GM12892 (cell line): ENCODE measurements at regions not wholly inside any gene's neighbourhood (a gene's known extent, or its start where the extent isn't known, plus 50 kb on each side); places are given as distances from the start of the nearest gene placed in this dataset.

Experiments
- POLR2A ChIP-seq: IDR thresholded peaks from 2 replicates; pipeline ENCODE4 v1.6.1; 2011; ENCODE audit warnings: low read depth, low read length, control low read depth
- POLR2AphosphoS5 ChIP-seq: IDR thresholded peaks from 2 replicates; pipeline ENCODE4 v1.6.1; 2011; ENCODE audit warnings: low read depth, low read length, control low read depth
- TAF1 ChIP-seq: IDR thresholded peaks from 2 replicates; pipeline ENCODE4 v1.6.1; 2011; ENCODE audit warnings: low read depth, mild to moderate bottlenecking, control low read depth, low read length, borderline replicate concordance

DNA sequence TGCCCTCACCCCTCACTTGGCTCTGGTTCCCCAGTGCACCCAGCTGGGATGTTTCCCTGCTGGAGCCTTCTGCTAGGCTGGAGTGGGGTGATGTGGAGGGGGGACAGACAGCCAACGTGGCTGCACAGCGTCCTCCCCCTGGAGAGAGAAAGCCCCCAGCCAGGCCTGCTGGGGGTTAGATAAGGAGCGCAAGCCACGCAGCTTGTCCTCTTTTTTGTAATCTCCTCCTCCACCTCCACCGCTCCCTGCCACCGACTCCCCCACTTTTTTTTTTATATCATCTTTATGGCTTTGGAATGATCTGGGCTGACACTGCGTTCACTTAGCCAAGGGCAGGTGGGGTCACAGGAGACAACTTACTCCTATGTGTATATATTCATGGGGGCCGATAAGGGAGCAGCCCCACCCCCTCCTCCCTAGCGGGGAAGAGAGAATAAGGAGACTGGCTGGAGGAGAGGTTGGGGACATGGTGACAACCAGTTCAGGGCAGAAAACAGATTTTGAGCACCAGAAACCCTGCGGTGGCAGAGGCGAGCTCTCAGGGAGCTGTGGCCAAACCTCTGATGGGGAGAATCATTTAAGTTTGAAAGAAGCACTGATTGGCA is 169.9 kb upstream of the LHX5 start:
- TF ChIP-seq POLR2AphosphoS5 (no peak), POLR2A (no peak), TAF1 (no peak)
